HepG2 (cell line): ENCODE measurements at regions not wholly inside any gene's neighbourhood (a gene's known extent, or its start where the extent isn't known, plus 50 kb on each side); places are given as distances from the start of the nearest gene placed in this dataset.

ENCODE experiments used
- AHR ChIP-seq: IDR thresholded peaks from 2 replicates; pipeline ENCODE4 v1.6.1; 2018; ENCODE audit warnings: missing genetic modification reagents, missing compliant biosample characterization
- ARNTL ChIP-seq: sonication (generic); formaldehyde crosslinking; IDR thresholded peaks from 2 replicates; pipeline ENCODE4 v1.4.0; 2020; ENCODE audit warnings: mild to moderate bottlenecking, missing genetic modification reagents
- JUND ChIP-seq: sonication (generic); formaldehyde crosslinking; IDR thresholded peaks from 2 replicates; pipeline ENCODE4 v1.8.0; 2022; ENCODE audit warnings: mild to moderate bottlenecking, missing genetic modification reagents
- POLR2A ChIP-seq, 2 experiments: IDR thresholded peaks; 2 replicates each; pipeline ENCODE4 v1.6.1; 2011; ENCODE audit warnings: low read depth in 2 of 2, low read length in 2 of 2, mild to moderate bottlenecking in 1 of 2, moderate library complexity in 1 of 2; ENCODE audit not compliant: insufficient read depth in 1 of 2
- RNF2 ChIP-seq: fragments of 450-650 bp; conservative IDR thresholded peaks from 2 replicates; pipeline ENCODE4 v1.6.1; 2016; ENCODE audit warnings: low read depth
- SMAD9 ChIP-seq: sonication (generic); formaldehyde crosslinking; IDR thresholded peaks from 2 replicates; pipeline ENCODE4 v1.5.1; 2020; ENCODE audit warnings: mild to moderate bottlenecking, missing genetic modification reagents
- SUZ12 ChIP-seq: fragments of 150-350 bp; IDR thresholded peaks from 2 replicates; pipeline ENCODE4 v1.6.1; 2014; ENCODE audit warnings: low read depth, low read length
- ZFP36 ChIP-seq: fragments of 150-350 bp; IDR thresholded peaks from 2 replicates; pipeline ENCODE4 v1.6.1; 2018; ENCODE audit warnings: borderline replicate concordance, low read length, low read depth; ENCODE audit not compliant: partially characterized antibody
- ZNF383 ChIP-seq: sonication (generic); formaldehyde crosslinking; IDR thresholded peaks from 2 replicates; pipeline ENCODE4 v1.4.0; 2020; ENCODE audit warnings: missing genetic modification reagents, mild to moderate bottlenecking, borderline replicate concordance
- ZNF496 ChIP-seq: sonication (generic); formaldehyde crosslinking; IDR thresholded peaks from 2 replicates; pipeline ENCODE4 v1.8.1; 2023; ENCODE audit warnings: mild to moderate bottlenecking, moderate library complexity, missing genetic modification reagents; ENCODE audit not compliant: insufficient replicate concordance
- ZZZ3 ChIP-seq: sonication (generic); formaldehyde crosslinking; IDR thresholded peaks from 2 replicates; pipeline ENCODE4 v1.4.0; 2020; ENCODE audit warnings: missing genetic modification reagents, mild to moderate bottlenecking, borderline replicate concordance
- TF ChIP-seq, protein P1 (sequence below): fragments of 450-650 bp; IDR thresholded peaks from 2 replicates; pipeline ENCODE4 v1.6.1; 2017
- TF ChIP-seq, protein P2 (sequence below): sonication (generic); formaldehyde crosslinking; IDR thresholded peaks from 2 replicates; pipeline ENCODE4 v1.4.0; 2020; ENCODE audit warnings: missing genetic modification reagents
- TF ChIP-seq, protein P3 (sequence below), 2 experiments: fragments of 450-650 bp in 1 of 2; sonication (generic) in 1 of 2; formaldehyde crosslinking in 1 of 2; IDR thresholded peaks; 2 replicates each; pipeline versions ENCODE4 v1.6.1 to v1.8.0; 2016 to 2022; ENCODE audit warnings: antibody characterized with exemption in 1 of 2, mild to moderate bottlenecking in 1 of 2, missing genetic modification reagents in 1 of 2

DNA sequence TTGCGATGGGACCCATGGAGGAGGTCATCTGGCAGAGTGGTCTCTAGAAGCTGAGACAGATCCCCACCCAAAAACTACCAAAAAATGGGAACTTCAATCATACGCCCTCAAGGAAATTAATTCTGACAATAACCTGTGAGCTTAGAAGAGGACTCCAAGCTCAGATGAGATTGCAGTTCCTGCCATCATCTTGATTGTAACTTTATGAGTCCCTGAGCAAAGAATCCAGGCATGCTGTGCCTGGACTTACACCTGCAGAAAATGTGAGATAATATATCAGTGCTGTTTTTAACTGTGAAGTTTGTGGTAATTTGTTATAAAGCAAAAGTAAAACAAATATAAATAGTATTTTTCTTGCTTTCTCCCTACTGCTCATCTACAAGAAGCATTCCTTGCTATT, 299.6 kb upstream of the MBL2 start:
- no peak for TF ChIP-seq POLR2A (IDR thresholded peaks at IDR 0.05; ENCODE audit: insufficient read depth in 1 of 2, low read depth in 2 of 2, low read length in 2 of 2)
- no peak for TF ChIP-seq ZNF496 (CRISPR knock-in tag)
- no peak for TF ChIP-seq ZZZ3 (CRISPR knock-in tag)
- no peak for TF ChIP-seq ZFP36
- TF ChIP-seq AHR (CRISPR knock-in tag) = no peak
- TF ChIP-seq RNF2 = no peak
- TF ChIP-seq, protein P1, sequence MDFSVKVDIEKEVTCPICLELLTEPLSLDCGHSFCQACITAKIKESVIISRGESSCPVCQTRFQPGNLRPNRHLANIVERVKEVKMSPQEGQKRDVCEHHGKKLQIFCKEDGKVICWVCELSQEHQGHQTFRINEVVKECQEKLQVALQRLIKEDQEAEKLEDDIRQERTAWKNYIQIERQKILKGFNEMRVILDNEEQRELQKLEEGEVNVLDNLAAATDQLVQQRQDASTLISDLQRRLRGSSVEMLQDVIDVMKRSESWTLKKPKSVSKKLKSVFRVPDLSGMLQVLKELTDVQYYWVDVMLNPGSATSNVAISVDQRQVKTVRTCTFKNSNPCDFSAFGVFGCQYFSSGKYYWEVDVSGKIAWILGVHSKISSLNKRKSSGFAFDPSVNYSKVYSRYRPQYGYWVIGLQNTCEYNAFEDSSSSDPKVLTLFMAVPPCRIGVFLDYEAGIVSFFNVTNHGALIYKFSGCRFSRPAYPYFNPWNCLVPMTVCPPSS = no peak
- no peak for TF ChIP-seq JUND (CRISPR knock-in tag)
- no peak for TF ChIP-seq ZNF383 (CRISPR knock-in tag)
- TF ChIP-seq SMAD9 (CRISPR knock-in tag) = no peak
- TF ChIP-seq, protein P2, sequence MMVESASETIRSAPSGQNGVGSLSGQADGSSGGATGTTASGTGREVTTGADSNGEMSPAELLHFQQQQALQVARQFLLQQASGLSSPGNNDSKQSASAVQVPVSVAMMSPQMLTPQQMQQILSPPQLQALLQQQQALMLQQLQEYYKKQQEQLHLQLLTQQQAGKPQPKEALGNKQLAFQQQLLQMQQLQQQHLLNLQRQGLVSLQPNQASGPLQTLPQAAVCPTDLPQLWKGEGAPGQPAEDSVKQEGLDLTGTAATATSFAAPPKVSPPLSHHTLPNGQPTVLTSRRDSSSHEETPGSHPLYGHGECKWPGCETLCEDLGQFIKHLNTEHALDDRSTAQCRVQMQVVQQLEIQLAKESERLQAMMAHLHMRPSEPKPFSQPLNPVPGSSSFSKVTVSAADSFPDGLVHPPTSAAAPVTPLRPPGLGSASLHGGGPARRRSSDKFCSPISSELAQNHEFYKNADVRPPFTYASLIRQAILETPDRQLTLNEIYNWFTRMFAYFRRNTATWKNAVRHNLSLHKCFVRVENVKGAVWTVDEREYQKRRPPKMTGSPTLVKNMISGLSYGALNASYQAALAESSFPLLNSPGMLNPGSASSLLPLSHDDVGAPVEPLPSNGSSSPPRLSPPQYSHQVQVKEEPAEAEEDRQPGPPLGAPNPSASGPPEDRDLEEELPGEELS (CRISPR knock-in tag) = no peak
- TF ChIP-seq SUZ12 = no peak
- TF ChIP-seq ARNTL (CRISPR knock-in tag) = no peak
- TF ChIP-seq, protein P3, sequence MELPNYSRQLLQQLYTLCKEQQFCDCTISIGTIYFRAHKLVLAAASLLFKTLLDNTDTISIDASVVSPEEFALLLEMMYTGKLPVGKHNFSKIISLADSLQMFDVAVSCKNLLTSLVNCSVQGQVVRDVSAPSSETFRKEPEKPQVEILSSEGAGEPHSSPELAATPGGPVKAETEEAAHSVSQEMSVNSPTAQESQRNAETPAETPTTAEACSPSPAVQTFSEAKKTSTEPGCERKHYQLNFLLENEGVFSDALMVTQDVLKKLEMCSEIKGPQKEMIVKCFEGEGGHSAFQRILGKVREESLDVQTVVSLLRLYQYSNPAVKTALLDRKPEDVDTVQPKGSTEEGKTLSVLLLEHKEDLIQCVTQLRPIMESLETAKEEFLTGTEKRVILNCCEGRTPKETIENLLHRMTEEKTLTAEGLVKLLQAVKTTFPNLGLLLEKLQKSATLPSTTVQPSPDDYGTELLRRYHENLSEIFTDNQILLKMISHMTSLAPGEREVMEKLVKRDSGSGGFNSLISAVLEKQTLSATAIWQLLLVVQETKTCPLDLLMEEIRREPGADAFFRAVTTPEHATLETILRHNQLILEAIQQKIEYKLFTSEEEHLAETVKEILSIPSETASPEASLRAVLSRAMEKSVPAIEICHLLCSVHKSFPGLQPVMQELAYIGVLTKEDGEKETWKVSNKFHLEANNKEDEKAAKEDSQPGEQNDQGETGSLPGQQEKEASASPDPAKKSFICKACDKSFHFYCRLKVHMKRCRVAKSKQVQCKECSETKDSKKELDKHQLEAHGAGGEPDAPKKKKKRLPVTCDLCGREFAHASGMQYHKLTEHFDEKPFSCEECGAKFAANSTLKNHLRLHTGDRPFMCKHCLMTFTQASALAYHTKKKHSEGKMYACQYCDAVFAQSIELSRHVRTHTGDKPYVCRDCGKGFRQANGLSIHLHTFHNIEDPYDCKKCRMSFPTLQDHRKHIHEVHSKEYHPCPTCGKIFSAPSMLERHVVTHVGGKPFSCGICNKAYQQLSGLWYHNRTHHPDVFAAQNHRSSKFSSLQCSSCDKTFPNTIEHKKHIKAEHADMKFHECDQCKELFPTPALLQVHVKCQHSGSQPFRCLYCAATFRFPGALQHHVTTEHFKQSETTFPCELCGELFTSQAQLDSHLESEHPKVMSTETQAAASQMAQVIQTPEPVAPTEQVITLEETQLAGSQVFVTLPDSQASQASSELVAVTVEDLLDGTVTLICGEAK (IDR thresholded peaks at IDR 0.05) = no peak
- TF ChIP-seq, protein P3 (CRISPR knock-in tag; IDR thresholded peaks at IDR 0.05) = no peak
